Myocyte (in vitro differentiated cells): ENCODE measurements at regions not wholly inside any gene's neighbourhood (a gene's known extent, or its start where the extent isn't known, plus 50 kb on each side); places are given as distances from the start of the nearest gene placed in this dataset.

Experiments used
- DNase-seq: peaks from one replicate; pipeline ENCODE4 v3.0.0-alpha.2; 2012; ENCODE audit warnings: low read depth

GRCh38 chr1:79819140-79819539 is 812.6 kb upstream of the ADGRL4 start:
- DNase-seq: no peak

GRCh38 chr1:79817031-79817560 is 810.6 kb upstream of the ADGRL4 start:
- no peak for DNase-seq

- no peak for DNase-seq
Measured at GRCh38 chr1:79815115-79815514, 808.6 kb upstream of the ADGRL4 start.

DNA sequence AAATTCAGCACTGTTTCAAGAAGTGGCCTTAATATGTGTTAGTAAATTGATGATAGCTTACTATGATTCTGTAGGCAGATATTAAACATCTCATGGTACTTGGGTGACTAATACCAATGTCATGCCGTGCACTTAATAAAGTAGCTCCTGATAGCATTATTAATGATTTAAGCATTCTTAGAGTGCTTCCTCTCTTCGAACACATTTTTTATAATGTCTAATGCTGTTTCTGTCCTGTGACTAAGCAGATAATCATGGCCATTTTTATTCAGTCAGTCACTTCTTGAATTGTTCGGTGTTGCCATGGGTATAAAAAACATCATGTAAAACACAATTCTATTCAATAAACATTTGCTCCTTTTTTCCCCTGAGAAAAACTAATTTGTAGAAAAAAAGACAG is 804.6 kb upstream of the ADGRL4 start:
- DNase-seq: no peak

DNA sequence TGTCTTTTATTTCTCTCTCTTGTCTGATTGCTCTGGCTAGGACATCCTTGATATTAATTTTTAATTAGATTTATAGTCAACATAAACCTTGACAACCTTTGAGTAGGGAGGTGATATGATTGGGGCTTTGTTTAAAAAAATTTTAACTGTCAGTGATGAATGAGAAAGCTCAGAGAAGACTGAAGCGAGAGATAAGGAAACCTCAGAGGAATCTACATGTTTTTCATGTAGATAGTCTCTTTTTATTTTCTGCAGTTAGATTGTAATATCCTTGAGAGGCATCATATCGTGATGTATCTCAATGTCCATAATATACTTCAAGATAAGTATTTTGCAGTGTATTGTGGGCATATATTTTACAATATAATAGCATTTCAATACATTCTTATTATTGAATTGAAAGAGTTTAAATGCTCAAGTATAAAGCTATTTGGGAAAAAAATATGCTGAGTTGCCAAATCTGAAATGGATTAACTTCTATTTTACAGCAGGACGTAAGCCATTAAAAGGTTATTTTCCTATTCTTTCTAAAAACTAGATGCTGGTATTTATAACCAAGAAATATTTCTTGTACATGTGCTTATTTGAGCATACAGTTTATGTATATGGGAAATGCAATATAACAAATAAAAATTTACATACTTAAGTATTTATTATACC is 802.4 kb upstream of the ADGRL4 start:
- no peak for DNase-seq

DNA sequence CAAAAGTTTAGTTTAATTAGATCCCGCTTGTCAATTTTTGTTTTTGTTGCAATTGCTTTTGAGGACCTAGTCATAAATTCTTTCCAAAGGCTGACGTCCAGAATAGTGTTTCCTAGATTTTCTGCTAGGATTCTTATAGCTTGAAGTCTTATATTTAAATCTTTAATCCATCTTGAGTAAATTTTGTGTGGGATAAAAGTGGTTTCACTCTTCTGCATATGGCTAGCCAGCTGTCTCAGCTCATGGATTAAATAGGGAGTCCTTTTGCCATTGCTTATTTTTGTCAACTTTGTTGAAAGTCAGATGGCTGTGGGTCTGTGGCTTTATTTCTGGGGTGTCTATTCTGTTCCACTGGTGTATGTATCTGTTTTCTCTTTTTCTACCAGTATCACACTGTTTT is 801.3 kb upstream of the ADGRL4 start:
- no peak for DNase-seq

GRCh38 chr1:79797487-79797886 is 791.0 kb upstream of the ADGRL4 start:
- no peak for DNase-seq

- DNase-seq: no peak
Measured at GRCh38 chr1:79796434-79796833, 789.9 kb upstream of the ADGRL4 start.

DNA sequence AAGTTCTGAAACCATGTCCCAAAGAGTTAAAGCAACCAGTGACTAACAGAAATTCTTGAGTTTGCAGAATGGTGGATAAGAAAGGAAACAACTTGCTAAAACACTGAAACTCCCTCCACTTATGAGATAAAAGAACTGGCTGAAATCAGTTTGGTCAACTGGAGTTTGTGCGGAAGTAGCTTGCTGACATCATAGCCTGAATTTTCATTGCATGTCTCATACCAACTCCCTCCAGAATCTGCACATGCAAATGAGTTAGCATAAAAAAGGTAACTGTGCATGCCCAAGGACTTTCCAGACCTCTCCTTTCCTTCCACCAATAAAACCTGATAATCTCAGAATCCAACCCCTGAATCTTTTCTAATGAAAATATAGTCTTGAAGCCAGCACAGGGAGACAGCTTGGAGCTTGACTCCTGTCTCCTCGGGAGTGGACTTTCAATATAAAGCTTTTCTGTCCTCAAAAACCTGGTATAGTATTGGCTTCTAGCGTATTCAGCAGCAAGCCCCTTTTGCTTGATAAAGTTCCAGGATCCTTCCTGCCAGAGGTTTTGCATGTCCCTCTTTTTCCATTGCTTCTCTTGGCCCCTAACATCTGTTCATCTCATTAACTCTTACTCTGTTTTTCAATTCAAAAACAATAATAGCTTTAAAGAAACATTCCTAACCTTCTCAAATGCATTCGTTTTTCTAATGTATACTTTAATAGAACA is 785.8 kb upstream of the ADGRL4 start:
- DNase-seq: no peak

DNA sequence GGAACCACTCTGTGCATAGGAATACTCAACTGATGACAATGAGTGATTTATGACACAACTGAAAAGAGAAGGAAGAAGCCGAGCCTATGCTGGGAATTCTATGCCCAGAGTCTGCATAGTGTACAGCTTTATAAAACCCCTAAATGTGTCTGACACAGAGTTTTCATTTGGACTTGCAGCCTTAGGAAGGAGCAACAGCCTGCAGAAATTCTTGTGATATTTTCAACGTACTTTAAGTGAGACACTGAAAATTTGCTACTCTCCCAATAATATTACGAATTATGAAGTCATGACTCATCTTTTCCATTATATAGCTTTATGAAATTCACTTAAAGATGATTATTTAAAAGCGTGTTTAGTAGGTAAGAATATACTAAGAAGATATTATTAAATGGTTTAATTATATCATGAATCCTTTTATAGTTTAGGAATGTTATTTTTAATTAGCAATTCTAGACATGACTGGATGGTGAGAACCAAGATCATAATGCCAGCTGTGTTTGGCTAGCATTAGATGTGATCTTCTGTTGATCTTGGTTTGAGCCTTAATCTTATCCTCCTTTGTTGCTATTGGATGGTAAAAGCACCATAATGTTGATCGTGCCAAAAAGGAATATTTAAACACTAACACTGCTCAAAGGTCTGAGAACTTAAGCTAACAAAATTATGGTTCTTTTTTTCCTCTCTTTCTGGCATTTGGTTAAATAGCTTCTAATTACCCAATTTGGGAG is 785.1 kb upstream of the ADGRL4 start:
- DNase-seq: no peak

DNA sequence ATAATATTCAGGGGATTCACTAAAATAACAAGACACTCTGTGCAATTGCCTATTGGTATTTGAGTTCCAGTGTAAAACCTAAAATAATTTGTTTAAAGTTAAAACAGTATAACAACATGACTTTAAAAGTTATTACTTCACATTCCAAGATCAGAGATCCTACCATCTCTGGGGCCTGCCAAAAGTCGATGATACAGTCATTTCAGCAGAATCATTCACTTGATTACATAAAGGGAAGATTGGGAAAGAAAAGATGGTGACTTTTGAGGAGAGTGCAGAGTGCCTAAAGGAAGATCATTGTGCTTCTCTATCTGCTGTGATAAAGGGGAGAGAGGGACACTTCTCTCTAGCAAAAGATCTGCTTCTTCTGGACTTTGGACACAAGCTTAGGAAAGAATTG is 784.4 kb upstream of the ADGRL4 start:
- no peak for DNase-seq

GRCh38 chr1:79787631-79788030 is 781.1 kb upstream of the ADGRL4 start:
- no peak for DNase-seq

GRCh38 chr1:79785964-79786363 is 779.4 kb upstream of the ADGRL4 start:
- DNase-seq: no peak

- no peak for DNase-seq
Measured at GRCh38 chr1:79785561-79785960, 779.0 kb upstream of the ADGRL4 start.

DNA sequence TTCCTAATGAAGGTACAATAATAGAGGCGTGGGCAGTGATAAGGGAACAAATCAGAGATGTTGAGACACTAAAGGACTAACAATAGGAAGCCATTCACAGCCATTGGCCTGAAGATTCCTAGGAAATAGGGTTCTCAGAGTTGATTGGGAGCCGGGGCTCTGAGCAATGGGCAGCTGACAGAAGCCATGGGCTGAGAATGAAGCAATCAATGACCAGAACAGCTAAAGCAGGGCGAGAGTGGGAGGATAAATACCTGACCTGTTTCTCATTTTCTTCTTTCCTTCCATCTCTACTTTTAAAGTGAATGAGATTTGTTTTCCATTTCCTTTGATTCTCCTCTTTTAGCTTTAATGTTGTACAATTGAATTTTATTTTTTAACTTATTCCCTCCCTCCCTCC is 774.7 kb upstream of the ADGRL4 start:
- no peak for DNase-seq

DNA sequence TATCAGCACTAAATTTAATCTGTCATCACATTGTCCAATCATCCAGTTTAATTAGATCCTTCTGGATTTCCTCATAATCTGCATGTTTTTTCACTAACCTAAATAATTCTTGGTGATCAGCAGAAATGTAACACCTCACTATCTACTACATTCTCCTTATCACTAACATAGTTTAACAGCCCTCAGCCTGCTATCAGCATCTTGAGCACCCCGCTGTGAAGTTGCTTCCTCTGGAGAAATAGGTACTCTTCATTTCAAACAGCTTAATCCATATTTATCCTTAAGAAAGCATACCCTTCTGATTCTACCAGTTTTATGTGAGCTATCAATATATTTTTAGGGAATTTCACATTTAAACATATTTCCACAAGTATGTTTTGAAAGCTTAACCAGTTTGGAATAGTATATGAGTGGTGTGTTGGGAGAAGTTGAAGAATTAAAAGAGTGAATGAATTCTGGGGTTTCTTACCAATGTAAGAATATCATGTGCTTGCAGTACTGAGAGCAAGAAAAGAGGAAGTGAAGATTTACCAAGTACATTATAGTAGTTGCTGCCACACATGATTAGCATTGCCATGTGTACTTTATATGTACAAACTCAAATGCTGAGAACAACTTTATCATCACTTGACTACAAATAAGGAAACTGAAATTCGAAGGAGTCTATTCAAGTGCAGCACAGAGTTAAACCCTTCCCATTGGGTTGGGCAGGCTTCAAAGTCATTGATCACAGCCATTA is 771.1 kb upstream of the ADGRL4 start:
- DNase-seq: no peak

- no peak for DNase-seq
Measured at GRCh38 chr1:79775402-79775801, 768.9 kb upstream of the ADGRL4 start.

- DNase-seq: no peak
Measured at GRCh38 chr1:79773385-79773784, 766.9 kb upstream of the ADGRL4 start.

- no peak for DNase-seq
Measured at GRCh38 chr1:79762461-79762860, 755.9 kb upstream of the ADGRL4 start.

DNA sequence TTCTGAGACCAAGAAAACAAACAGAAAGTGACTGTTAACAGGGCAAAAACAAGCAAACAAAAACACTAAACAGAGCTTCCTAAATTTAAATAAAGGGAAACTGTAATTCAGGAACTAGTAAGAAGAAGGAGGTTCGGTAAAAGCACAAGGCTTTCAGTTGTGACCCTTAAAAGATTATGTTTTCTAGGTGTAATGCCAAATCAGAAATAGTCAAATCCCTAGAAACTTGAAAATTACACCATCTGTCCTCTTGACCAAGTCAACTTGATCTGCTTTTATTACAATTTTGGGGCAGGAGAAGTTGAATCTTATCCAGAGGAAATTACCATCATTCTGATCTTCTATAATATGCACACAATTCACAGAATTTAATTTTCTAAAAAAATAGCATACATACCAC is 754.0 kb upstream of the ADGRL4 start:
- peak; percentile 3 for DNase-seq

DNA sequence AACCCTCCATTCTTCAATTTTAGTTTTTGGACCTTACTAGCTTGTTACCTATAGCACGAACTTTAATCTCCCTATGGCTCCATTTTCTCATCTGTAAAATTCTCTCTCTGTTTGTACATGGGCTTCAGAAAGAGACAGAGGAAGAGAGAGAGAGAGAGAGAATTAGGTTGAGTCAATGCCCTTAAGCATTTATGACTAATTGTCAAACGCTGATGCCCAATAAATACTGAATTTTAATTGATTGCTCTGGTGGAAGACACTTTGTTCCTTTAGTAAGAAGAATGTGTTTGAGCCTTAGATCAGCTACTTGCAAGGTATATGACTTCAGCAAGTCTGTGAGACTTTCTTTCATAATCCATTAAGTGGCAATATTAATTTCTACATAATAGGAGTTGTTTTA is 743.1 kb upstream of the ADGRL4 start:
- DNase-seq: no peak

- no peak for DNase-seq
Measured at GRCh38 chr1:79745929-79746328, 739.4 kb upstream of the ADGRL4 start.
